ENCODE measurements at regions not wholly inside any gene's neighbourhood (a gene's known extent, or its start where the extent isn't known, plus 50 kb on each side); places are given as distances from the start of the nearest gene placed in this dataset.

DNA sequence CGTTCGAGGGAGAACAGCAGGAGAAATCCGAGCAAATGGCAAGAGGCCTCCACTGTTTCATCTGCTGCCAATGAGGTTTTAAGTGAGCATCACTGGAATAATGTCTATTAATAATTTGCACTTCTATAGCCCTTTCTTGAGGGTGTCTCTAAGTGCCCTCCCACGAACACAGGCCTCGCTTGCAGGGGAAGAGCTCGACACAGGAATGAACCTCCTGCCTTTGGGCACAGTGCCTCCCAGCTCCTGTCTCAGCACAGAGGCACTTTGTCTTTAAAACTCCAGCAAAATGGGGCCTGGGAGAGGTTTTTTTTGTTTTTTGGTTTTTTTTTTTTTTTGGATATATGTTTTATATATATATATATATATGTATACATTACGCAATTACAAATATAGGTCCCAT is 56.6 kb downstream of the OLIG1 start:
- WGBS, result 92% methylated on average over 7 of the region's 7 CpGs

DNA sequence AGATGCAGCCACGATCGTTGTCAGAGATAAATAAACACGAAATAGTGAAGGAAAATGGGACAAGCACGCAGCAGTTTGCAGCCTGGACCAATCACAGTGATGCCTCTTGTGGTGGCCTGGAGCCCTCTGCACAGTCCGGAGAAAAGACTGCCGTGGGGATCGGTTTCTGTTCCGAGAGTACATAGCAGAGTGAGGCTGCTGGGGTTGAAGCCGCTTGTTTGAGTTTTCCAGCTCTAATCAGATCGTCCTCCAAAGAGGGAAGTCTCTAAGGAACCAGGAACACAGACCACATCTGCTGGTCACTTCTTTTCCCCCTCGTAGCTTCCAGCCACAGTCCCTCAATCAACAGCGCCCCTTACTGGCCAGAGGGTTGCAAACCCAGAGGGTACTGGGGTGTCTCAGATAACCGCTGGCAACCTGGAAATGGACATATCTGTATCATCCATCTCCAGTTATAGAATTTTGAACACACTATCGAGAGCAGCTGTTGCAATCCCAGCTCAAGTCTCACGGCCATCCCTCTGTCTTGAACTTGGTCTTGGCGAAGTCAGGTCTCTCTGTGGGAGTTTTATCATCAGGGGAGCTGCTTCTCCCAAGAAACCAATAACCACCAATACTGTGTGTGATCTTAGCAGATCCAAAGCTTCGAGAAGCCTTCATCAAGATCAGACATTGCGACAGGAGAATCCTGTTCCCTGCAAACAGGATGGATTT is 57.4 kb downstream of the OLIG1 start:
- Histone ChIP-seq H3K27me3 (ENCODE audit: control insufficient read depth in 4 of 4, insufficient read depth in 4 of 4, low read length in 3 of 4) (peaks cover 0 to 9% (median 1%) of the 10 kb centered on the region in 4 donors), H3K36me3 (ENCODE audit: control insufficient read depth in 4 of 4, insufficient read depth in 3 of 4, low read depth in 1 of 4, low read length in 3 of 4) (no peaks in the 10 kb centered on the region), H3K27ac (ENCODE audit: low read depth in 1 of 2, low read length in 2 of 2) (no peak overlapping the region), H3K4me3 (ENCODE audit: low read depth in 1 of 3, low read length in 3 of 3) (peak overlapping the region; percentile 24 to 64 (median 27)), H3K4me1 (ENCODE audit: control insufficient read depth in 4 of 4, insufficient read depth in 4 of 4, low read length in 3 of 4) (peaks cover 0 to 6% (median 4%) of the 10 kb centered on the region in 4 donors), H3K9me3 (ENCODE audit: control insufficient read depth in 4 of 4, low read length in 3 of 4) (no peaks in the 10 kb centered on the region), H3K9ac (ENCODE audit: low read depth in 1 of 2, low read length in 2 of 2) (no peak overlapping the region)
- WGBS, result 3% methylated on average over 18 of the region's 18 CpGs
- TF ChIP-seq, protein P1, sequence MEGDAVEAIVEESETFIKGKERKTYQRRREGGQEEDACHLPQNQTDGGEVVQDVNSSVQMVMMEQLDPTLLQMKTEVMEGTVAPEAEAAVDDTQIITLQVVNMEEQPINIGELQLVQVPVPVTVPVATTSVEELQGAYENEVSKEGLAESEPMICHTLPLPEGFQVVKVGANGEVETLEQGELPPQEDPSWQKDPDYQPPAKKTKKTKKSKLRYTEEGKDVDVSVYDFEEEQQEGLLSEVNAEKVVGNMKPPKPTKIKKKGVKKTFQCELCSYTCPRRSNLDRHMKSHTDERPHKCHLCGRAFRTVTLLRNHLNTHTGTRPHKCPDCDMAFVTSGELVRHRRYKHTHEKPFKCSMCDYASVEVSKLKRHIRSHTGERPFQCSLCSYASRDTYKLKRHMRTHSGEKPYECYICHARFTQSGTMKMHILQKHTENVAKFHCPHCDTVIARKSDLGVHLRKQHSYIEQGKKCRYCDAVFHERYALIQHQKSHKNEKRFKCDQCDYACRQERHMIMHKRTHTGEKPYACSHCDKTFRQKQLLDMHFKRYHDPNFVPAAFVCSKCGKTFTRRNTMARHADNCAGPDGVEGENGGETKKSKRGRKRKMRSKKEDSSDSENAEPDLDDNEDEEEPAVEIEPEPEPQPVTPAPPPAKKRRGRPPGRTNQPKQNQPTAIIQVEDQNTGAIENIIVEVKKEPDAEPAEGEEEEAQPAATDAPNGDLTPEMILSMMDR (IDR thresholded peaks at IDR 0.05; ENCODE audit: low read depth, low read length, missing input control), result peak; percentile 73
- TF ChIP-seq, protein P2, sequence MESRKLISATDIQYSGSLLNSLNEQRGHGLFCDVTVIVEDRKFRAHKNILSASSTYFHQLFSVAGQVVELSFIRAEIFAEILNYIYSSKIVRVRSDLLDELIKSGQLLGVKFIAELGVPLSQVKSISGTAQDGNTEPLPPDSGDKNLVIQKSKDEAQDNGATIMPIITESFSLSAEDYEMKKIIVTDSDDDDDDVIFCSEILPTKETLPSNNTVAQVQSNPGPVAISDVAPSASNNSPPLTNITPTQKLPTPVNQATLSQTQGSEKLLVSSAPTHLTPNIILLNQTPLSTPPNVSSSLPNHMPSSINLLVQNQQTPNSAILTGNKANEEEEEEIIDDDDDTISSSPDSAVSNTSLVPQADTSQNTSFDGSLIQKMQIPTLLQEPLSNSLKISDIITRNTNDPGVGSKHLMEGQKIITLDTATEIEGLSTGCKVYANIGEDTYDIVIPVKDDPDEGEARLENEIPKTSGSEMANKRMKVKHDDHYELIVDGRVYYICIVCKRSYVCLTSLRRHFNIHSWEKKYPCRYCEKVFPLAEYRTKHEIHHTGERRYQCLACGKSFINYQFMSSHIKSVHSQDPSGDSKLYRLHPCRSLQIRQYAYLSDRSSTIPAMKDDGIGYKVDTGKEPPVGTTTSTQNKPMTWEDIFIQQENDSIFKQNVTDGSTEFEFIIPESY (IDR thresholded peaks at IDR 0.05), result no peak
- TF ChIP-seq TAF1 (conservative IDR thresholded peaks at IDR 0.05) (no peak), RAD21 (IDR thresholded peaks at IDR 0.05) (peak; percentile 95)
- DNase-seq (ENCODE audit: low spot score), result peak; percentile 81

More for the DNA sequence above, 56.6 kb downstream of the OLIG1 start:
- TF ChIP-seq, protein P3, sequence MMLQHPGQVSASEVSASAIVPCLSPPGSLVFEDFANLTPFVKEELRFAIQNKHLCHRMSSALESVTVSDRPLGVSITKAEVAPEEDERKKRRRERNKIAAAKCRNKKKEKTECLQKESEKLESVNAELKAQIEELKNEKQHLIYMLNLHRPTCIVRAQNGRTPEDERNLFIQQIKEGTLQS (IDR thresholded peaks at IDR 0.05), result no peak
- TF ChIP-seq, protein P4, sequence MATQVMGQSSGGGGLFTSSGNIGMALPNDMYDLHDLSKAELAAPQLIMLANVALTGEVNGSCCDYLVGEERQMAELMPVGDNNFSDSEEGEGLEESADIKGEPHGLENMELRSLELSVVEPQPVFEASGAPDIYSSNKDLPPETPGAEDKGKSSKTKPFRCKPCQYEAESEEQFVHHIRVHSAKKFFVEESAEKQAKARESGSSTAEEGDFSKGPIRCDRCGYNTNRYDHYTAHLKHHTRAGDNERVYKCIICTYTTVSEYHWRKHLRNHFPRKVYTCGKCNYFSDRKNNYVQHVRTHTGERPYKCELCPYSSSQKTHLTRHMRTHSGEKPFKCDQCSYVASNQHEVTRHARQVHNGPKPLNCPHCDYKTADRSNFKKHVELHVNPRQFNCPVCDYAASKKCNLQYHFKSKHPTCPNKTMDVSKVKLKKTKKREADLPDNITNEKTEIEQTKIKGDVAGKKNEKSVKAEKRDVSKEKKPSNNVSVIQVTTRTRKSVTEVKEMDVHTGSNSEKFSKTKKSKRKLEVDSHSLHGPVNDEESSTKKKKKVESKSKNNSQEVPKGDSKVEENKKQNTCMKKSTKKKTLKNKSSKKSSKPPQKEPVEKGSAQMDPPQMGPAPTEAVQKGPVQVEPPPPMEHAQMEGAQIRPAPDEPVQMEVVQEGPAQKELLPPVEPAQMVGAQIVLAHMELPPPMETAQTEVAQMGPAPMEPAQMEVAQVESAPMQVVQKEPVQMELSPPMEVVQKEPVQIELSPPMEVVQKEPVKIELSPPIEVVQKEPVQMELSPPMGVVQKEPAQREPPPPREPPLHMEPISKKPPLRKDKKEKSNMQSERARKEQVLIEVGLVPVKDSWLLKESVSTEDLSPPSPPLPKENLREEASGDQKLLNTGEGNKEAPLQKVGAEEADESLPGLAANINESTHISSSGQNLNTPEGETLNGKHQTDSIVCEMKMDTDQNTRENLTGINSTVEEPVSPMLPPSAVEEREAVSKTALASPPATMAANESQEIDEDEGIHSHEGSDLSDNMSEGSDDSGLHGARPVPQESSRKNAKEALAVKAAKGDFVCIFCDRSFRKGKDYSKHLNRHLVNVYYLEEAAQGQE (IDR thresholded peaks at IDR 0.05), result no peak
- no peak for TF ChIP-seq HNF4A (conservative IDR thresholded peaks at IDR 0.05)
- TF ChIP-seq GABPA (IDR thresholded peaks at IDR 0.05 in 1 of 2, conservative IDR thresholded peaks at IDR 0.05 in 1 of 2), result no peak
- TF ChIP-seq, protein P1 (IDR thresholded peaks at IDR 0.05; ENCODE audit: low read depth, low read length, missing input control), result no peak
- TF ChIP-seq FOXA1 (IDR thresholded peaks at IDR 0.05), result no peak
- no peak for TF ChIP-seq EGR1 (IDR thresholded peaks at IDR 0.05; ENCODE audit: low read depth in 2 of 2)
- no peak for TF ChIP-seq RAD21 (IDR thresholded peaks at IDR 0.05)
- TF ChIP-seq YY1 (IDR thresholded peaks at IDR 0.05), result no peak
- no peak for TF ChIP-seq HNF4G (IDR thresholded peaks at IDR 0.05)
- Histone ChIP-seq H3K9ac (ENCODE audit: low read depth in 1 of 2, low read length in 2 of 2) (no peak overlapping the region), H3K36me3 (ENCODE audit: control insufficient read depth in 4 of 4, insufficient read depth in 3 of 4, low read depth in 1 of 4, low read length in 3 of 4) (no peaks in the 10 kb centered on the region), H3K9me3 (ENCODE audit: control insufficient read depth in 4 of 4, low read length in 3 of 4) (no peaks in the 10 kb centered on the region), H3K4me1 (ENCODE audit: control insufficient read depth in 4 of 4, insufficient read depth in 4 of 4, low read length in 3 of 4) (peaks cover 0 to 6% (median 4%) of the 10 kb centered on the region in 4 donors), H3K27ac (ENCODE audit: low read depth in 1 of 2, low read length in 2 of 2) (no peak overlapping the region), H3K27me3 (ENCODE audit: control insufficient read depth in 4 of 4, insufficient read depth in 4 of 4, low read length in 3 of 4) (peaks cover 0 to 12% (median 1%) of the 10 kb centered on the region in 4 donors), H3K4me3 (ENCODE audit: low read depth in 1 of 3, low read length in 3 of 3) (no peak overlapping the region)
- DNase-seq (ENCODE audit: low spot score), result no peak

Data from liver (tissue), 8 donors.